ENCODE measurements at regions not wholly inside any gene's neighbourhood (a gene's known extent, or its start where the extent isn't known, plus 50 kb on each side); places are given as distances from the start of the nearest gene placed in this dataset.

DNA sequence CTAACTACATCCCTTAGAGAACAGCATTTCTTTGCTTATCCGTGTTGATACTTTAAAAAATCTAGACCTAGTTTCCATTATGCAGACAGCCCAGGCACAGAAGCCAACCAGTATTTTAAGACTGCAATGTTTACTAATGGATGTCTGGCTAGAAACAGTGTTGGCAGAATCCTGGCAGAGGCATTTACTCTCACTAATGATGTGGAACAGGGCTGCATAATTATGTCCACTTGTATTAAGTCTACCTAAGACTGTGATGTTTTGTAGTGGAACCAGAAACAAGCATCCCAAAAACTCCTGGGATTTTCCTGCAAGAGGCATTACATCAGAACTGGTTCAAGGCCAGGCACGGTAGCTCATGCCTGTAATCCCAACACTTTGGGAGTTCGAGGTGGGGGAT, 50.2 kb upstream of the PICALM start:
- DNase-seq (ENCODE audit: low read depth): no peak

Data from stimulated activated CD8-positive, alpha-beta memory T cell treated with anti-CD3 and anti-CD28 coated beads, Interleukin-12 subunit alpha, Interleukin-12 subunit beta, amount 100 ng/mL, for 4 hours (primary cell).